LNCAP (cell line): ENCODE measurements at regions not wholly inside any gene's neighbourhood (a gene's known extent, or its start where the extent isn't known, plus 50 kb on each side); places are given as distances from the start of the nearest gene placed in this dataset.

Experiments
- TF ChIP-seq, protein P1 (sequence below): fragments of 450-650 bp; IDR thresholded peaks from 2 replicates; pipeline ENCODE4 v1.5.1; 2017; ENCODE audit warnings: mild to moderate bottlenecking

DNA sequence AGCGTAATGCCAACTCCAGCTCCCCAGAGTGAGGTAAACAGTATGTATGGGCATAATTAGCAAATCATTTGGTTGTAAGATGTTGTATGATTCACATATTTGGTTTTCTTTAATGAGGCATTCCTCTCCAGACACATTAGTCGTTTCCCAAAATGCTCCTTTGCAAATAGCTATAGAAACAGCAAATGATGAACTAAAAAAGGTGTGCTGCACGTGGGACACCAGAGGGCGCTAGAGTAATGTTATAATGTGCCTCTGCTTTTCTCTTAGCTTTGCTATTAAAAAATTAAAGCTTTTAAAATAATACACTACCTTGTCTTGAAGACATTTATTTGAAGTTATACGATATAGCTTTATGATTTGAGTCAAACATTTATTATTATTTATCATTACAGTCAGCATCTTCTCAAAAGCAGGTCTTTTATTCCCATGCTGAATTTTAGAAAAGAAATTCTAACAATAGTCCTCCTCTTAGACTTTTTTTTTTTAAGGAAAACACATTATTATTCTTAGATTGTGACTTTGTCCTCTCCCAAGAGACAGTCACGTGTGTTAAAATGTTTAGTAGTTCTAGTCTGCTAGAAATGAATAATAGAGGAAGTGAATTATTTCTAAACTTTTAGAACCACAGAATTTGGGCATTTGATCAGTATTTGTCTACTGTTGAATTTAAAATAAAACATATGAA, 121.6 kb upstream of the FRY start:
- TF ChIP-seq, protein P1, sequence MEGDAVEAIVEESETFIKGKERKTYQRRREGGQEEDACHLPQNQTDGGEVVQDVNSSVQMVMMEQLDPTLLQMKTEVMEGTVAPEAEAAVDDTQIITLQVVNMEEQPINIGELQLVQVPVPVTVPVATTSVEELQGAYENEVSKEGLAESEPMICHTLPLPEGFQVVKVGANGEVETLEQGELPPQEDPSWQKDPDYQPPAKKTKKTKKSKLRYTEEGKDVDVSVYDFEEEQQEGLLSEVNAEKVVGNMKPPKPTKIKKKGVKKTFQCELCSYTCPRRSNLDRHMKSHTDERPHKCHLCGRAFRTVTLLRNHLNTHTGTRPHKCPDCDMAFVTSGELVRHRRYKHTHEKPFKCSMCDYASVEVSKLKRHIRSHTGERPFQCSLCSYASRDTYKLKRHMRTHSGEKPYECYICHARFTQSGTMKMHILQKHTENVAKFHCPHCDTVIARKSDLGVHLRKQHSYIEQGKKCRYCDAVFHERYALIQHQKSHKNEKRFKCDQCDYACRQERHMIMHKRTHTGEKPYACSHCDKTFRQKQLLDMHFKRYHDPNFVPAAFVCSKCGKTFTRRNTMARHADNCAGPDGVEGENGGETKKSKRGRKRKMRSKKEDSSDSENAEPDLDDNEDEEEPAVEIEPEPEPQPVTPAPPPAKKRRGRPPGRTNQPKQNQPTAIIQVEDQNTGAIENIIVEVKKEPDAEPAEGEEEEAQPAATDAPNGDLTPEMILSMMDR = peak; percentile 79

DNA sequence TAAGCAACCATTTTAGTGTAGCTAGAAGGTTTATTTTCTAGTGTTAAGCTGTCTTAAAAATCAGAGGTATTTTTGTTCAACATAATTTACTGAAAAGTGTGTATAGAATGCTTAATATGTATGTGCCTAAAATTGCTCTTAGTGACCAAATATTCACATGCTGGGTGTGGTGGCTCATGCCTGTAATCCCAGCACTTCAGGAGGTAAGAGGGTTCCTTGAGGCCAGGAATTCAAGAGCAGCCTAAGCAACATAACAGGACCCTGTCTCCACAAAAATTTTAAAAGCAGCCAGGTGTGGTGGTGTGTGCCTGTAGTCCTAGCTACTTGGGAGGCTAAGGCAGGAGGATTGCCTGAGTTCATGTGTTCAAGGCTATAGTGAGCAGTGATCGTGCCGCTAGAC, 120.9 kb upstream of the FRY start:
- TF ChIP-seq, protein P1 = no peak

DNA sequence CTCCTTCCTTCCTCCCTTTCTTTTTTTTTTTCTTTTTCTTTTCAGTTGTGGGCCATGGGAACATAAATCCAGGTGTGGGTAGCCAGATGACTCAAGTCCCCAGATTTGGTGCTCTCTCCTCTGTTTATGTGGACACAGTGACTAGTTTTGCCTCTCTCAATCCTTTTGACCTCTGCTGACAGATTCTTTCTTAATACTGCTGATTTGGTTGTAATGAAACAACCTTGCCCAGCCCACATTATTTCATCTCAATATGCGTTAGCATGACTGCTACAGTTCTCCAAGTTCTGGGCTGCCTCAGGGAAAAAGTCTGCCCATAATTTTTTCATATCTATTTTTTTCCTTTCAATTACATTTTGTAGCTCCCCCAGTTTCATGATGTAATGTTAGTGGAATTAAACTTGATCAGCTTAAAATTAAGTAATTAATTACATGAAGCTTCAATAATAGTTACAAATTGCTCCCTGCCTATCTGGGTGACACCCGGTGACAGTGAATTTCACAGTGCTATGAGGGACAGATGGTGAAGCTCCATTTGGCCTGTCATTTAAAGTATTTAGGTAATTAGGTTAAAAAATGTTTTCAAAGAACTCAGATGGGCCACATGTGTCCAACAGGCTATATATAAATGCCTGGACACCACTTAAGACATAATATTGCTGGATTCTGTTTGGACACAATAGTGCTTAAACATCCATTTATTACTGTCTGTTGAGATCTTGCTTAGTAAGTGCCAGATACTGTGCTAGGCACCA, 118.8 kb upstream of the FRY start:
- TF ChIP-seq, protein P1 = no peak

DNA sequence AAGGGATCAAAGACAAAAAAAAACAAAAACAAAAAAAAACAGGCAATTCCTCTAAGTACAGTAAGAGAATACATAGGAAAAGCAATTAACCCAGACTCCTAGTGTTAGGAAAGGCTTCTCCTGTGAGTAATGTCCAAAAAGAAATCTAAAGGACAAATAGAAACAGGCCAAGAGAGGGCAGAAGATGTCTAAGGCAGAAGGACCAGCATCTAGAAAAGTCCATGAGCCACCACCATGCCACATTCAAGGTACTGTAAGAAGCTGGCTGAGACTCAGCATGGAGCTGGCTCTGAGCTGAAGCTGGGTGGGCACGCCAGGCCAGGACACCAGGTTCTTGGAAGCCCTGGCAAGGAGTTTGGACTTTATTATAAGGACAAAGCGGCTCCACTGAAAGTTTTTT, 118.1 kb upstream of the FRY start:
- TF ChIP-seq, protein P1 = no peak; the same call in 1 of the 2 replicates

DNA sequence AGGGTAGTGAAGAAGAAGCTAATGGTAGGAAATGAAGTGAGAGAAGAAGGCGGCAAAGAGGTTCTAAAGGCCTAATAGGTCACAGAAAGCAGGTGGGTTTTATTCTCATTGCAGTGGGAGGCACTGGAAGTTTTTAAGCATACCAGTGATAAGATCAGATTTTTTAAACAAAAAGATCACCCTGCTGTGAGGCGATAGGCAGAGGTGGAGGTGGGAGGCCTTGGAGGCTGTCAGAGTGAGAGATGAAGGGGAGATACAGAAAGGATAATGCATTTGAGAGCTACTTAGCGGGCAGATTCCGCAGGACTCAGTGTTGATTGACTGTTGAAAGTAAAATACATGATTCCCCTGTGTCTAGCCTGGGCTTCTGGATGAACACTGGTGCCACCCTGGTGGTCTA, 116.7 kb upstream of the FRY start:
- TF ChIP-seq, protein P1 = no peak

DNA sequence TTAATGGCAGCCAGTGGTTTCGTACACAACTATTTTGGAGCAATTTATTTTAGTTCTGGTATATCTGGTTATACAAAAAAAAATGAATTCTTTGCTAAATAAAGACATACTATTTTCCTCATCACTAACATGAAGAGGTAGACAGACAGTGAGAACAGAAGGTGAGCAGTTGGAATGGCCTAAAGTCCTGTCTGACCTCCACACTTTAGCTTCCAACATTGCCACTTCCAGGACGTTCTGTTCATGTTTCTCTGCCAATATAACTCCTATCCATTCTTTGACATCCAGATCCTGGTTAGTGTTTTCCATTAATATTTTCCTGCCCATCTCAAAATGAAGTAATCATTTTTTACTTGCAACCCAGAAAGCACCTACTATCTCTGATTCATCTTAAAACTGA, 112.9 kb upstream of the FRY start:
- TF ChIP-seq, protein P1 = no peak

DNA sequence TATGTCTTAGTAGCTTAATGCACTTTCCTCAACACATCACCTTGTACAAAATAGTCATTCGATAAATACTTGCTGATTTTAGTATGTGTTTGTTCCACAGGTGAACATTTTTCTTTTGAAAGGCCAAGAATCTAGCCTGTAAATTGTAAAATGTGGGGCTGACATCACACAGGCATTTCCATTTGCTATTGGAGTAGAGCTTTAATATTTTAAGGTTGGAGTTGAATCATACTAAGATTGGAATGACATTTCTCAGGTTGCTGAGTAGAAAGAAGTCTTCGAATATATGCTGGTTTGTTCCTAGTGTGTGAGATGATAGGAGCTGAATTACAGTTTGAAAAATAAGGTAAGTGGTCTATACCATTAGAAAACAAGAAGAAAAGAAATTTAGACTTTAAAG, 112.3 kb upstream of the FRY start:
- TF ChIP-seq, protein P1 = no peak
